NCI-H510A treated with DMSO at 0.1 percent for 48 hours (cell line): ENCODE measurements at regions not wholly inside any gene's neighbourhood (a gene's known extent, or its start where the extent isn't known, plus 50 kb on each side); places are given as distances from the start of the nearest gene placed in this dataset.
"Not testable (repeated sequence)": the region's sequence is repeated elsewhere in the genome, so short reads cannot be mapped to it uniquely, and the experiment has no call there.

Experiments used
- DNase-seq: peaks from one replicate; lab custom pipeline; 2025; lab: John Stamatoyannopoulos, UW

DNA sequence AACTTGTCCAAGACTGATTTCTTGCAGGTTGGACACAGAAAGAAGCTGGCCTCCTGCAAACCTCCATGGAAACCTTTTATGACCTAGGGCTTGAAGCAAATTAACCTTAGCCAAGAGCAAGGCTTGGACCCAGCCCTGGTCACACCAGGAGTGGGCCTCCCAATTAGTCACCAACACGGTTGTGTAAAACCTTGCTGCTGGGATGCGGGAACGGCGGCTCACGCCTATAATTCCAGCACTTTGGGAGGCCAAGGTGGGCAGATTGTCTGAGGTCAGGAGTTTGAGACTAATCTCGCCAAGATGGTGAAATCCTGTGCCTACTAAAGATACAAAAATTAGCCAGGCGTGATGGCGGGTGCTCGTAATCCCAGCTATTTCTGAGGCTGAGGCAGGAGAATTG is 419.9 kb downstream of the AASDHPPT start:
- DNase-seq, result no peak

DNA sequence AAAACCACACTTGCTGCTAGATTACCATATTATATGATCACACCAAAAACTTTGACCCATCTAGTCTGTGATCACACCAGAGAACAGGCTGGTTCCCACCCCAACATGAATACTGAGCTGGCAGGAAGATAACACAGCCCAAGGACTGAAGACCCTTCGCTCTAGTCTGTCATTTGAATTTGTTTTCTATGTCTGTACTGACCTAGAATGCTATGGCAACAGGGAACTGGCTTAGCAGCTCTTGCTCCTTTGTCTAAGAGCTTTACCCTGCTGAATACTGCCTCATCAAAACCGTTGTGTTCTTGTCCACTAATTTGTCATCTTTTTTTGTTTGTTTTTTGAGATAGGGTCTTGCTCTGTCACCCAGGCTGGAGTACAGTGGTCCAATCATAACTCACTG is 420.4 kb downstream of the AASDHPPT start:
- DNase-seq, result no peak

GRCh38 chr11:106503901-106504300 is 426.4 kb downstream of the AASDHPPT start:
- no peak for DNase-seq

DNA sequence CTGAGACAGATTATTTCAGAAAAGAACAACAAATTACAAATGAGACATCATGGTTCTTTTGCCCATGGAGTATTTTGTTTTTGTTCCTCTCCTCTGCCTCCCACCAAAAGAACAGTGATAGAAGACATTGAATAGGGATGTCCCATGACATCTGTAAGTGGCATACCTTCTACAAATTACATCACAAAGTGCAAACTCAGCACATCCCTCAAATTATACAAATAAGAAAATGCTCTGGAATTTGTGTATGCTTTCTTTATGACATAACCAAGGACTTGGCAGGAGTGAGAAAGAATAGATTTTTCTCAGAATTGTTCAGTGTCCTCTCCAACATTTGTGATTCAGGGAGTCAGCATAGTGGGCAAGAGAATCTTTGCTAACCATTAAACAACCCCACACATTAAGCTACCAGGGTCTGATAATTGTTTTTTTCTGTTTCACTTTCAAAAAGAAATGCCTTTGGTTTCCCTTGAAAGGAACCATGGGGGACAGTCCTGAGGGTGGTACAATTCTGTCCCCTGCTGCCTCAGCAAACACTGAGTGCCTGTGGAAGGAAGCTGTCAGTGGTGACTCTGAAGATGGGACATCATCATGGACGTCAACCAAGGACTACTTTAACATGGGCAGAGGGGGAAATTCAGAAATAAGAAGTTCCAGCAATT is 430.3 kb downstream of the AASDHPPT start:
- DNase-seq, result no peak

GRCh38 chr11:106514706-106515105 is 437.2 kb downstream of the AASDHPPT start:
- no peak for DNase-seq

GRCh38 chr11:106517426-106517825 is 440.0 kb downstream of the AASDHPPT start:
- no peak for DNase-seq

- no peak for DNase-seq
Observed at GRCh38 chr11:106520146-106520912, 442.9 kb downstream of the AASDHPPT start.

- DNase-seq, result no peak
Observed at GRCh38 chr11:106520920-106521319, 443.5 kb downstream of the AASDHPPT start.

GRCh38 chr11:106523171-106523570 is 445.7 kb downstream of the AASDHPPT start:
- no peak for DNase-seq

GRCh38 chr11:106523921-106524320 is 446.5 kb downstream of the AASDHPPT start:
- DNase-seq, result no peak

GRCh38 chr11:106524436-106524835 is 447.0 kb downstream of the AASDHPPT start:
- DNase-seq, result no peak

GRCh38 chr11:106531648-106532047 is 454.2 kb downstream of the AASDHPPT start:
- not testable (repeated sequence) for DNase-seq

- no peak for DNase-seq
Observed at GRCh38 chr11:106533046-106533445, 455.6 kb downstream of the AASDHPPT start.

DNA sequence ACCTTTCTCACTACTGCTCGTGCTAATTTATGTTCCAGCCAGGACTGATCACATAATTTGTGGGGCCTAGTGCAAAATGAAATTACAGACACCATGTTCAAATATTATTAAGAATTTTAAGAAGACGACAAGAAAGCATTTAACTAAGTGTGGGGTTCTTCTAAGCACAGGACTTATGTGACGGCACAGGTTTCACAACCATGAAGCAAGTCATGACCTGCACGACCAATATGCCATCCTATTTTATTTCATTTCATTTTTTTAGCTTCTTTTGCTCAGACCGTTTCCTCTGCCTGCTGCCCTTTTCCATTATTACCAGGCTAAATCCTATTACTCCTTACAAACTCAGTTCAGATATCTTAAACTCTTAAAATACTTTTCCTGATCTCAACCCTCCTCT is 462.5 kb downstream of the AASDHPPT start:
- DNase-seq, result no peak

DNA sequence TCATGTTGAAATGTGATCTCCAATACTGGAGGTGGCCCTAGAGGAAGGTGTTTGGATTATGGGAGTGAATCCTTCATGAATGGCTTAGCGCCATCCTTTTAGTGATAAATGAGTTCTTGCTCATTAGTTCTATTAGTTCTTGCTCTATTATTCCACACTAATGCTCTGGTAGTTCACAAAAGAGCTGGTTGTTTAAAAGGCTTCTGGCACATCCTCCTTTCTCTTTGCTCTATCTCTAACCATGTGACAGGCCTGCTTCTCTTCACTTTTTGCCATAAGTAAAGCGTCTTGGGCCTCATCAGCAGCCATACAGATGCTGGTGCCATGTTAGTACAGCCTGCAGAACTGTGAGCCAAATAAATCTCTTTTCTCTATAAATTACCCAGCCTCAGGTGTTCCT is 469.9 kb downstream of the GUCY1A2 start:
- no peak for DNase-seq

- DNase-seq, result no peak
Observed at GRCh38 chr11:106551744-106552673, 466.3 kb downstream of the GUCY1A2 start.

DNA sequence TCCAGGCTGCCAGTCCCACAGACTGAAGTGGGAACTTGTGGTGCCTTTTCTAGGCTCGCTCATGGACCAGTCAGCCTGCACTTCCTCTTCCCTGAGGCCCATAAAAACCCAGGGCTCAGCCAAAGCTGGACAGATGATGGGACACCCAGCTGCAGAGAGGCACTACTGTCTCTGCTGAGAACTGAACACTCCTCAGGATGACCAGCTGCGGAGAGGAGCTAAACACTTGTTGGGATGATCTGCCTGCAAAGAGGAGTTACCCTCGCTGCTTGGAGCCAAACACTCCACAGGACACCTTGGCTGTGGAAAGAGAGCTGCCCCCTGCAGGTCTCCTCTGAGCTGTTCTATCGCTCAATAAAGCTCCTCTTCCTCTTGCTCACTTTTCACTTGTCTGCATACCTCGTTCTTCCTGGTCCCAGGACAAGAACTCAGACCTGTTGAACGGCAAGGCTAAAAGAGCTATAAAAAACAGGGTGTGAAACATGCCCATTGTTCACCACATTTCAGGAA is 465.5 kb downstream of the GUCY1A2 start:
- DNase-seq, result no peak

DNA sequence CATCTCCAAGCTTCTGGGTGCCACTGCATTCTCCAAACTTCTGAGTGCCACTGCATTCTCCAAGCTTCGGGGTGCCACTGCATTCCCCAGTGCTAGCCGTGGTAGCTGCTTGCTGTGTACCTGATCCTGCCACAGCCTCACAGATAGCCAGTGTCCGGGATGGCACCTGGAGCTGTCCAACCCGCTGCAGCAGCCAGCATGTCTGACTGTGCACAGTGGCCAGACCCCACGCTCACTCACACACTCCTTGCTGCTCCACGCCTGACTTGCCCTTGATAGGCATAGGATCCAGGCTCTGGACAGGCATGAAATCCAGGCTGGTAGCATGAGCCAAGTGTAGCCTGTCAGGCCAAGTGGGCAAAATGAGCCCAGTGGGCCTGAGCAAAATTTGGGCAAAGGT is 465.0 kb downstream of the GUCY1A2 start:
- DNase-seq, result no peak

DNA sequence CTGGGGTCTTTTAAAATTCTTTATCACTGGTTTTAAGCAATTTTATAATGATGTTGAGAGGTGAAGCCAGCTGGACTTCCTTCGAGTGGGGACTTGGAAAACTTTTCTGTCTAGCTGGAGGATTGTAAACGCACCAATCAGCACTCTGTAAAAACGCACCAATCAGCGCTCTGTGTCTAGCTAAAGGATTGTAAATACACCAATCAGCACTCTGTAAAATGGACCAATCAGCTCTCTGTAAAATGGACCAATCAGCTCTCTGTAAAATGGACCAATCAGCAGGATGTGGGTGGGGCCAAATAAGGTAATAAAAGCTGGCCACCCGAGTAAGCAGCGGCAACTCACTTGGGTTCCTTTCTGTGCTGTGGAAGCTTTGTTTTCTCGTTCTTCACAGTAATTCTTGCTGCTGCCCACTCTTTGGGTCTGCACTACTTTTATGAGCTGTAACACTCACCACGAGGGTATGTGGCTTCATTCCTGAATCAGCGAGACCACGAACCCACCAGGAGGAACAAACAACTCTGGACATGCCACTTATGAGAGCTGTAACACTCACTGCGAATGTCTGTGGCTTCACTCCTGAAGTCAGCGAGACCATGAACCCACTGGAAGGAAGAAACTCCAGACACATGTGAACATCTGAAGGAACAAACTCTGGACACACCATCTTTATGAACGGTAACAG is 462.6 kb downstream of the GUCY1A2 start:
- not testable (repeated sequence) for DNase-seq

DNA sequence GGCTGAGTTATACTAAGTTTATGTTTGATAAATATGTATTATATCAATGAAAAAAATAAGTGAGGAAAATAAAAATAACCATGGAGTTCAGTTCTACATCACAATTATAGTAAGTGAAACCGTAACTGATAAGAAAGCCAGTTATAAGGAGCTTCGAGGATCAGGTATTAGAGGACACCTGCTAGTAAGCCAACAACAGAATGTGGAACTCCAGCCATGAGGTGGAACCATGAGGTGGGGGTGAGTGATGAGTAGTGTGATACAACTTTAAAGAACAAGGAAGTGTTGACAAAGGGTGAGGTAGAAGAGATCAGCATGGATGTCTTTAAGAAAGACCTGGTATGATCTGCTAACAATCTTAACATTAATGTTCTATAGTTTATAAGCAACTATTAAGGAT is 452.9 kb downstream of the GUCY1A2 start:
- no peak for DNase-seq

- no peak for DNase-seq
Observed at GRCh38 chr11:106568632-106569031, 449.6 kb downstream of the GUCY1A2 start.

- not testable (repeated sequence) for DNase-seq
Observed at GRCh38 chr11:106577384-106577783, 440.9 kb downstream of the GUCY1A2 start.
